DMS153 (cell line): ENCODE measurements at regions not wholly inside any gene's neighbourhood (a gene's known extent, or its start where the extent isn't known, plus 50 kb on each side); places are given as distances from the start of the nearest gene placed in this dataset.
A peak's percentile ranks its signal among the peaks of the same experiment; 100 is the strongest.

Experiments used
- DNase-seq: peaks from one replicate; lab custom pipeline; 2025; lab: John Stamatoyannopoulos, UW

GRCh38 chr5:2658447-2658846 is 93.0 kb downstream of the IRX2 start:
- DNase-seq, result no peak

GRCh38 chr5:2657151-2657550 is 94.3 kb downstream of the IRX2 start:
- DNase-seq, result no peak

GRCh38 chr5:2656206-2656605 is 95.3 kb downstream of the IRX2 start:
- no peak for DNase-seq

DNA sequence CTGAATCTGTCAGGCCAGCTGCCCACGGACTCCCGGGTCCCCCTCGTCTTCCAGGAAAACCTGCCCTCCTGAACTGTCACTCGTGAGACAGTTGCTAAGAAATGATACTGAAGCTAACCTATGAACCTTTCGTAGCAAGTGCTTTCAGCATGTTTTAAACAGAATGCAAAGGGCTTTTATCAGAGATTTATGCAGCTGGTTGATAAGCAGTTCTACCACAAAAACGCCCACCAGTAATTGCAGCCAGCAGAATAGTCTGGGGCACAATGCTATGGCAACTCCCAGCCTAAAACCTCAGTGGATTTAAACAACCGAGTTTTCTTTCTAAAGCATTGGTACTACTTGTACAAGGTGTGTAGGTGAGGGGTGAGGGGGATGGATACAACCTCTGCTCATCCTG is 97.5 kb downstream of the IRX2 start:
- DNase-seq, result no peak

DNA sequence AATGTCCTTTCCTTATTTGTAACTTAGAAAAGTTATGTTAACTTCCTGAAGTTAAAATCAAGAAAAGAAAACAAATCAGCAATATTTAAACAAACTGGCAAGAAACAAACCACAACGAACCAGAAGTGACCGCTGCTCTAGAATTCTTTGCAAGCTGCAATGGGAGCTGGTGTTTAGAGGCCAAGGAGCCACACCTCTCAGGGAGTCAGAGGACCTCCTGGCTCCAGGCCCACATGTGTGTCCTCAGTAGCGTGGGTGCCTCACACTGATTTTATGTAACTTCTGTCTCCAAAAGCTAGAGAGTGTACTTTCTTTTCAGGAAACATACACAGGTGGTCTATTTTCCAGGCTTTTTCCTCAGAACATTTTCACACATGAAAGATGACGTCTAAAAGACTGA is 100.4 kb downstream of the IRX2 start:
- no peak for DNase-seq

DNA sequence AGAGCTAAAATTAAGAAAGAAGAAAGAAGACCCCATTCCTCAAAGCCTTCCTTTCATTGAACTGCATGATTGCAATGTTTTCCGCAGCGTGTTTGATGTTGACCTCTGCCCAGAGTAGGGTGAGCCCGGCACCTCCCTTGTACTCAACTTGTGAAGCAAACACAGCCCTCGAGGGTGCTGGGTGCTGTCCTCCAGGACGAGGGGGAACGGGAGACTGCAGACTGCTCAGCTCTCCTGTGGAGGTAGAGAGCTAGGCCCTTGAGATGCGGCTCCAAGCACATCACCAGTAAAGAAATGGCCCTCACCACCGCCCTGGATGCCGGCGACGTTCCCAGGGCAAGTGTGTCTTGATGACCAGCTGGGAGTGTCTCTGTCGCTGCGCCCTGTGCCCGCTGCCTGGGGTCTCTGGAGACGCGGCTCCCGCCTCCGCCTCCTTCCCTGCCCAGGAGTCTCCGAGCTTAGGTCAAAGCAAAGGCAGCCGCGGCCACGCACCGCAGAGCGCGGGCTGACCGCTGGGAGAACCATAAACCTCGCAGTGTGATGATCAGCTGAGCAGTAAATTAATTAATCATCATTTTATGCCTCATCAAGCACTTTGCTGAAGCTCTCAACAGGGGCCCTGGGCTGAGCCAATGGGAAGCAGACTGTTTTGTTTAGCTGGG is 108.7 kb downstream of the IRX2 start:
- no peak for DNase-seq

DNA sequence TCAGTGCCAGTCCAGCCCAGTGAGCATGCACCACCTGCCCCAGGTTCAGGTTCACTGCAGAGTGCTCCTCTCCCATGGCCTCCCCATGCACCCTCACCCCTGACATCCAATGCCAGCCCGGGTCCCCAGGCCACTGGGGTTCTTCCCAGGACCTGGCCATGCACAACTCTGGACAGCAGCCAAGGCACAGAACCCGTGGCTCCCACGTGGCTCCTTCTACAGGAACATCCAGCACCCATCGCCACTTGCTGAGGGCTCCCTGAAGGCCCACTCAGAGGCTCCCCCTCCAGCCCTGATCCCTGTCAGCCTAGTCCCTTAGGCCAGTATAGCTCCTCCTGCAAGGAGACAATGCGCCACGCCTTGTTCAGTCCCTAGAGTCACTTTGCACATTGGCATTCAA is 110.8 kb downstream of the IRX2 start:
- DNase-seq, result no peak

DNA sequence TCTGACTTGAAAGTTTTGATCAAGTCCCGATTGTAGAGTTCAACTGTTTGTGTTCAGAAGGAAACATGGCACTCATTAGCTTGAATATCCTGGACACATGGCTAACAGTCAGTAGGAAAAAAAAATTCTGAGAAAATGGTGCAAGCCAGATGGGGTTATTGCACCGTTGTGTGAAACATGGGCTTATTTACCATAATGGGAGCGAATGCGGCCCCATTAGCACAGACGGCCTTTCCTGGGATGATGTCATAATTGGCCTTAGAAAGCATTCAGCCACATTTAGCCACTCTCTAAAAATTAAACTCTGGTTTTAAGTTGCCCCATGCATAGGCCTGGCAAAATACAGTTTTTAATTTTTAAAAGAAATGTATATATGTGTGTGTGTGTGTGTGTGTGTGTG is 112.1 kb downstream of the IRX2 start:
- no peak for DNase-seq

DNA sequence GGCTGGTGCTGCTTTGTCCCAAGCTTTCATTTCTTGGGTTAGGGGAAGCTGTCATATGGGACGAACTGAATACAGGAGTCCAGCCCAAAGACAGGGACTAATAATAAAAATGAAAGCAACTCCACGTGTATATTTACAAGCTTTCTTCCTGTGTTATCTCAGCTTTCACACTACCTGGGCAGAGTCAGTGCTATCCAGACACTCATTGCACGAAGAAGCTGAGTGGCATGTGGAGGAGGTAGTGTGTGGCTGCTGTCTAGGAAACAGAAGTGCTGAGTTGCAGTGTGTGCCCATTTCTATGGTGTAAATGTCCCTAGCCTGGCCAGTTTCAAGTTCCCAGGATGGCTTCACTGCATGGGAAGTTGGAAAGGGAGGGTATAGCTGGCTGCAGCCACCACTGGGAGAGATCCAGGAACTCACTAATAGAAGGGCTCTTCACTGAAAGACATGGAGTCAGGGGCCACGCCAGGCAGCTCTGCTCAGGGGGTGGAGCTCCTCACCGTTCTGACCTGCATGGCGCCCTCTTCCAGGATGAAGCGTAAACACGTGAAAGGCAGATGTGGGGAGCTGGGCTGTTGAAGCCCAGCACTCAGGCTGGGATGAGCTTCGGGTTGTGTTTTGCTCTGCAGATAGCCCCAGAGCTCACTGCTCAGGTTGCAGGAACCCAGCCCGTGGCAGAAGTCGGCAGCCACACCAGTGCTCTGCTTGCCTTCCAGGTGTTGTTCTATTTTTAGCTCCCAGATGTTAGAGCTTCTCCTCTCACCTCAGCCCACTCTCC is 116.9 kb downstream of the IRX2 start:
- no peak for DNase-seq

- no peak for DNase-seq
Observed at GRCh38 chr5:2633992-2634391, 117.5 kb downstream of the IRX2 start.

- DNase-seq, result peak; percentile 11
Observed at GRCh38 chr5:2631758-2632157, 119.7 kb downstream of the IRX2 start.

- no peak for DNase-seq
Observed at GRCh38 chr5:2629045-2629444, 122.4 kb downstream of the IRX2 start.

GRCh38 chr5:2627867-2628266 is 123.6 kb downstream of the IRX2 start:
- DNase-seq, result no peak

GRCh38 chr5:2626572-2626971 is 124.9 kb downstream of the IRX2 start:
- no peak for DNase-seq

- peak; percentile 66 for DNase-seq
Observed at GRCh38 chr5:2622866-2623265, 128.6 kb downstream of the IRX2 start.

DNA sequence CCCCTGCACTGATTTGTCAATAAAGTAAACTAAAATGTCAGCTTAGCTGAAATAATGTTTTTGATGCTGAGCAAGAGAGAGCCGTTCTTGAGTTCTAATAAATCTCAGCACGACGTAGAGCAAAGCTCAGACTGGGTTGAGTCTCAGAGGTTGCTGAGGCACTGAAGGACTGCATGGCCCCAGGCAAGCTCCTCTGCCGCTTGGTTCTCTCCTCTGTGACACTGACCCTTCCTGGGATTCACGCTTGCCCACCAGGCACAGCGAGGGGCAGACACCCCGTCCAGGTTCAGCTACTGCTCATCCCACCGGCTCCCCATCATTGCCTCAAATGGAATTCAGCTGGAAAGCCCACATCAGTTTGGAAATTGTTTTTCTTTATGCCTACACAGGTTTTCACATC is 129.8 kb downstream of the IRX2 start:
- DNase-seq, result no peak

- DNase-seq, result no peak
Observed at GRCh38 chr5:2619216-2619615, 132.3 kb downstream of the IRX2 start.

- DNase-seq, result no peak
Observed at GRCh38 chr5:2617461-2617860, 134.0 kb downstream of the IRX2 start.

GRCh38 chr5:2615917-2616316 is 135.6 kb downstream of the IRX2 start:
- DNase-seq, result no peak

DNA sequence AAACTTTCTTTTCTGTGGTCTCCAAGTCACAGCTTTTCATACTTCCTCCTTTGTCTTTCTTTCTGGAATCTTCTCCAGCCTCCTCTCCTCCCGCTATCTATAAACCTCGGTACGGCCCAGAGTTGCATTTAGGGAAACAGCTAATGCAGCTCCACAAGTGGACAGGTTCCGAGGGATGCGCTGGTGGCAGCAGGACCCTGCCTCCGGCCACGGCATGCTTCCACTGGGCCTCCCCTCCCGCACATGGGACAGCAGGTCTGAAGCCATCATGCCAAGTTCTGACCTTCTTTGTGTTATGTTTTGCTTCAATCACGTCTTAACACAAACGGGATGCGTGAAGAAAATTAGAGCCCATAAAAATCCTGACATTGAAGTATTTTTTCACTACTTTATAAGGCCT is 136.9 kb downstream of the IRX2 start:
- DNase-seq, result no peak

DNA sequence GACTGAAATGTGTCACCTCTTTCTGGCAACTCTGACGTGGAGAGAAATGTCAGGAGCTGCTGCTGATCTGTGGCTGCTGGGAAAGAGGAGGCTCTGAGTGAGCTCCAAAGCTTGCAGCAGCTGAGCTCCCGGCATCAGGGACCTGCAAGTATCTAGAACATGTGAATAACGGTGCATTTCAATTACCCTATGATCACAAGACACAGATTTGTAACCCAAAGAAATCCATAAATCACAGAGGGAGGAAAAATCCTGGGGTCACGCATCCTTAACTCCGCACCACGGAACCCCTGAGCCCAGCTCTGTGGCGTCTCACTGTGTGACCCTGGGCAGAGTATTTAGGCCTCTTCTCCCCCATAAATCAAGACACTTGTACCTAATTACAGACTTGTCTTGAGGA is 139.8 kb downstream of the IRX2 start:
- no peak for DNase-seq

DNA sequence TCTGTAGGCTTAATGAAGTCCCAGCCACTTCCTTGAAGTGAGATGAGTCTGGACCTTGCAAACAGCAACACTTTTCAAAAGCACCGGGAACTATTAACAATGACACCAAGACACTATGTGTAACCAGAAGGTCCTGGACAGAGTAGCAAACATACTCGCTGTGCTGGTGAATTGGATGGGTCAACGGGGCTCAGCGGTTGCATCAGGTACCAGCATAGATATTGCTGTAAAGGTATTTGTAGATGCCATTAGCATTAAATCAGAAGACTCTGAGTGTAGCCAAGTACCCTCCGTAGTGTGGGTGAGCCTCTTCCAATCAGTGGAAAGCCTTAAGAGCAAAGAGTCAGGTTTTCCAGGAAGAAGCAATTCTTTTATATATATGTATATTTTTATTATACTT is 140.5 kb downstream of the IRX2 start:
- no peak for DNase-seq

DNA sequence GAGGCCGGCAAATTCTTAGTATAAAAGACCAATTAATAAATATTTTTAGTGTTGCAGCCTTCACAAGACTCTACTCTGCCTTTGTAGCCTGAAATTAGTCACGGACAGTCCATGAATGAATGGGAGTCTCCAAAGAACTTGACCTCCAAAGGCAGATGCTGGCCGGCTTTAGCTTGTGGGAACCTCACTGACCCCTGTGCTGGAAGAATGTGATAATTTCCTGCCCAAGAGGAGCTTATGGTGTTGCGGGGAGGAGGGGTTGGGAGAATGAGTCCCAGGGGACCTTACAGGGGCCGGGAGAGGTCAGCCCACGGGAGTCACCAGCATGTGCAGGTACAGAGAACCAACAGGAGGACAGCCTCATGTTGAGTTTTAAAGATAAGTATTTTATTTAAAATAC is 143.1 kb downstream of the IRX2 start:
- no peak for DNase-seq

DNA sequence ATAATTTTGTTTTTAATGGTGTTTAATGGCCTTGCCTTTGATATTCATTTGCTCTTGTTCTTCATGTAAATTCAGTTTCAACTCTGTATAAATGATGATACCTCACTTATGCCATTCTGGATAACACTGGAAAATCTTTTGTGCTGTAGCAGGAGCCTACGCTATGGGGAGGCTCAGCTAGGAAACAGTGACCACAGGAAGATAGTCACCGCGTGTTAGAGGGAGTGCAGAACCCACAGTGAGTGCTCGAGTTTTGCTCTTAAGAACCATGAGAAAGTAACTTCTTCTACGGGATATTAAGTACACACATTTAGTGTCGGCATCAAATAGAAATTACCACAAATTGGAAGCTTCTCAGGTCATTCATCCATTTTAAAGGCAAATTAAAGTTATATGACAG is 143.9 kb downstream of the IRX2 start:
- no peak for DNase-seq
